OCI-LY3 (cell line): ENCODE measurements at regions not wholly inside any gene's neighbourhood (a gene's known extent, or its start where the extent isn't known, plus 50 kb on each side); places are given as distances from the start of the nearest gene placed in this dataset.

Experiments used
- H2AFZ ChIP-seq: fragments of 200-600, 300-600 bp; shearing (Covaris generic); 2 replicates; pipeline ENCODE4 v1.6.0; 2014; ENCODE audit warnings: antibody characterized with exemption, low read depth, low read length
- H3K27ac ChIP-seq: fragments of 200-600, 300-600 bp; sonication (generic); 2 replicates; pipeline ENCODE4 v1.5.1; 2014; ENCODE audit warnings: mild to moderate bottlenecking, low read length, moderate library complexity, mixed read lengths
- H3K27me3 ChIP-seq: fragments of 200-600, 300-600 bp; sonication (generic); 2 replicates; pipeline ENCODE4 v1.6.1; 2014; ENCODE audit warnings: low read depth, low read length, mixed read lengths
- H3K36me3 ChIP-seq: fragments of 200-600, 300-600 bp; sonication (generic); replicated peaks from 2 replicates; pipeline ENCODE3; 2014; ENCODE audit warnings: low read depth, low read length, mixed read lengths
- H3K4me1 ChIP-seq: fragments of 300-600, 200-600 bp; sonication (generic); 2 replicates; pipeline ENCODE4 v1.6.1; 2014; ENCODE audit warnings: low read length, mixed read lengths
- H3K4me2 ChIP-seq: fragments of 200-600, 300-600 bp; sonication (generic); 2 replicates; pipeline ENCODE4 v1.6.1; 2014; ENCODE audit warnings: low read length, mixed read lengths
- H3K4me3 ChIP-seq: fragments of 300-600, 200-600 bp; sonication (generic); 2 replicates; pipeline ENCODE4 v1.5.1; 2014; ENCODE audit warnings: antibody characterized with exemption, mild to moderate bottlenecking, low read length, moderate library complexity
- H3K79me2 ChIP-seq: fragments of 300-600, 200-600 bp; shearing (Covaris generic); 2 replicates; pipeline ENCODE4 v1.6.1; 2014; ENCODE audit warnings: mild to moderate bottlenecking, low read length, mixed read lengths
- H3K9ac ChIP-seq: fragments of 300-600, 200-600 bp; shearing (Covaris generic); 2 replicates; pipeline ENCODE4 v1.6.0; 2014; ENCODE audit warnings: mild to moderate bottlenecking, low read length, moderate library complexity
- H3K9me3 ChIP-seq: fragments of 200-600, 300-600 bp; shearing (Covaris generic); 2 replicates; pipeline ENCODE4 v1.6.1; 2014; ENCODE audit warnings: low read length, mixed read lengths; ENCODE audit not compliant: insufficient read depth
- H4K20me1 ChIP-seq: fragments of 200-600, 300-600 bp; sonication (generic); 2 replicates; pipeline ENCODE4 v1.6.1; 2016; ENCODE audit warnings: low read length, mixed read lengths; ENCODE audit not compliant: insufficient read depth
- CTCF ChIP-seq: fragments of 200-600, 300-600 bp; sonication (generic); IDR thresholded peaks from 2 replicates; pipeline ENCODE4 v1.5.1; 2014; ENCODE audit warnings: antibody characterized with exemption, low read length, low read depth
- EZH2phosphoT487 ChIP-seq: fragments of 200-600 bp; shearing (Covaris generic); IDR thresholded peaks from 2 replicates; pipeline ENCODE4 v1.6.1; 2018; ENCODE audit warnings: antibody characterized with exemption, mixed run types, low read depth

- no peak overlapping the region for H3K4me2 ChIP-seq
- H2AFZ ChIP-seq: no peak overlapping the region
- no peak overlapping the region for H3K27ac ChIP-seq
- no peak overlapping the region for H3K9ac ChIP-seq
- peaks cover 13% of the 10 kb centered on the region; the same call in 1 of the 2 replicates for H3K27me3 ChIP-seq
- TF ChIP-seq EZH2phosphoT487 (no peak), CTCF (no peak)
- H3K4me1 ChIP-seq: no peaks in the 10 kb centered on the region
- no peaks in the 10 kb centered on the region for H3K9me3 ChIP-seq
- H3K4me3 ChIP-seq: no peak overlapping the region
- H3K79me2 ChIP-seq: no peaks in the 10 kb centered on the region
- H4K20me1 ChIP-seq: no peaks in the 10 kb centered on the region
- no peaks in the 10 kb centered on the region for H3K36me3 ChIP-seq
These were observed 69.0 kb downstream of the TSPAN17 start for GRCh38 chr5:176716320-176716719.

GRCh38 chr5:176719113-176719739 lies 71.9 kb downstream of the TSPAN17 start:
- Histone ChIP-seq H3K4me2 (no peak overlapping the region), H3K27ac (no peak overlapping the region), H3K9ac (no peak overlapping the region), H3K79me2 (no peaks in the 10 kb centered on the region), H3K27me3 (peaks cover 18% of the 10 kb centered on the region), H2AFZ (no peak overlapping the region), H3K4me3 (no peak overlapping the region), H4K20me1 (no peaks in the 10 kb centered on the region), H3K9me3 (no peaks in the 10 kb centered on the region), H3K36me3 (no peaks in the 10 kb centered on the region), H3K4me1 (no peaks in the 10 kb centered on the region)
- TF ChIP-seq EZH2phosphoT487 (no peak), CTCF (no peak)

DNA sequence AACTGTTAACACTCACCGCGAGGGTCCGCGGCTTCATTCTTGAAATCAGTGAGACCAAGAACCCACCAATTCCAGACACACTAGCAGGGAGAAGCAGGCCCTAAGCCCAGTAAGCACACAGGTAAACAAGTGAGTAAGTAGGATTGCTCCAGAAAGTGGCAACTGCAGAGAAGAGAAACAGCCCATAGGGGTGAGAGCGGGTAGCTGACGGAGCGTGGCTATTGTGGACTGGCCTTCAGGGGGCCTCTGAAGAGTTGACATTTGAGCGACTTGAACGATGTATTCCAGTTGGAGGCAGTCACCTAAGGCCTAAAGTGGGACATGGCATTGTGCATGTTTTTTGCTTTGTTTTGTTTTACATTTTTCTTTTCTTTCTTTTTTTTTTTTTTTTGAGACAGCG lies 74.2 kb downstream of the TSPAN17 start:
- Histone ChIP-seq H3K79me2 (no peaks in the 10 kb centered on the region), H3K4me2 (no peak overlapping the region), H2AFZ (no peak overlapping the region), H4K20me1 (no peaks in the 10 kb centered on the region), H3K9me3 (no peaks in the 10 kb centered on the region), H3K27ac (no peak overlapping the region), H3K27me3 (peaks cover 30% of the 10 kb centered on the region), H3K4me1 (no peaks in the 10 kb centered on the region), H3K36me3 (no peaks in the 10 kb centered on the region), H3K9ac (no peak overlapping the region), H3K4me3 (no peak overlapping the region)
- TF ChIP-seq EZH2phosphoT487 (no peak), CTCF (no peak)

DNA sequence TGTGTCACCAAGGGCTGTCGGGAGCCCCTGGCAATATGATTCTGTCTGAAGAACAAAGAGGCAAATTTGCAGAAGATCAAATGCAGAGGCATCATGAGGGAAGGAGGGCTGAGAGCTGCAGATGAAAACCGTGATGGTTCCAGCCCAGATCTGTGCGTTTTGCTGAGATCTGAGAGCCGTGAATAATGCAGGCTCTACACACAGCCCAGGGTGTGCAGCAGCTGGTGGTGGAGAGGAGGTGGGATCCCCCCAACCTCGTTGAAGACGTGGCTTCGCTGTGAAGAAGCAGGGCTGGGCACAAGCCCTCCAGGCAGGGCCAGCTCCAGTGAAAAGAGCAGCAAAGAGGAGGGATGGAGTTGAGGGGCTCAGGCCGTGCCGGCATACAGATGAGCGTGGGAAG lies 75.5 kb downstream of the TSPAN17 start:
- no peaks in the 10 kb centered on the region for H3K79me2 ChIP-seq
- no peak overlapping the region for H3K4me2 ChIP-seq
- H3K9ac ChIP-seq: no peak overlapping the region
- H3K36me3 ChIP-seq: no peaks in the 10 kb centered on the region
- H3K9me3 ChIP-seq: no peaks in the 10 kb centered on the region
- TF ChIP-seq EZH2phosphoT487 (no peak), CTCF (no peak)
- no peak overlapping the region for H2AFZ ChIP-seq
- H3K27ac ChIP-seq: no peak overlapping the region
- no peak overlapping the region for H3K4me3 ChIP-seq
- peaks cover 26% of the 10 kb centered on the region for H3K27me3 ChIP-seq
- no peaks in the 10 kb centered on the region for H4K20me1 ChIP-seq
- no peaks in the 10 kb centered on the region for H3K4me1 ChIP-seq
